Stimulated activated CD4-positive, alpha-beta T cell treated with anti-CD3 and anti-CD28 coated beads, Interleukin-2, amount 100 ng/mL, for 24 hours (primary cell): ENCODE measurements at regions not wholly inside any gene's neighbourhood (a gene's known extent, or its start where the extent isn't known, plus 50 kb on each side); places are given as distances from the start of the nearest gene placed in this dataset.

Experiments used
- DNase-seq, 2 donors: peaks; one replicate each; pipeline ENCODE4 v3.0.0-alpha.2; 2020

DNA sequence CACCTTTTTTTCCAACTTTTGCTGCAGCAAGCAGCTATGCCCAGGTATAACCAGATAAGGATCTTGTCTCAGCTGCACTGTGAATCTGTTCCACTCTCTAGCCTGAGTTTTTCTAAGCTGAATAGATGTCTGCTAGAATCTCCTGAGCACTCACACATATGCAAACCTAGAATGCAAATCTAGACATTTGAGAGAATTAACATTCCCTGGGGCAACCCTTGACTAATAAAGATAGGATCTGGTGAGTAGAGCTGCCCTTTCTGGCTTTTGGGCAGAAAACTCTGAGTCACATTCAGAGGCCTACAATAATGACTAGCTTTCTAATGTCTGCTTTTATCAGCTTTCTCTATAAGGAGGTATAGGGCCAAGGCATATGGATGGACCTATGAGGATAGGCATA is 61.4 kb upstream of the BARHL2 start:
- DNase-seq, result no peak

DNA sequence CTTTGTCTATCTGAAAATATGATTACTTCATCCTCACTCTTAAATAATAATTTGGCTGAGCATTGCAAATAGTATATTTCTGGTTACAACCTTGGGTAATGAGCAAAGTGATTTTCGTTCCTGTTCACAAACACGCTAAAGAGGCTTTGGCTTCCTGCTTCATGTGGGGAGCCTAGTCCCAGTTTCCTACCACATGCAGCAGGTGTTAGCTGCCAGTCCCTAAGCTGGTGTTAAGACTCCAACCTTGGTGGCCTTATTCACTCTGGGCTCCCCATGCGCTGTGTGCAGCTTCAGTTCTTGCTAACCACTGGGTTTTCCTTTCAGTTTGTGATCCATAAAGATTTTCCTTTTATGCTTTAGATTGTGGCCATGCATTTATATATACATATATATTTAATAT is 56.7 kb upstream of the BARHL2 start:
- no peak for DNase-seq

DNA sequence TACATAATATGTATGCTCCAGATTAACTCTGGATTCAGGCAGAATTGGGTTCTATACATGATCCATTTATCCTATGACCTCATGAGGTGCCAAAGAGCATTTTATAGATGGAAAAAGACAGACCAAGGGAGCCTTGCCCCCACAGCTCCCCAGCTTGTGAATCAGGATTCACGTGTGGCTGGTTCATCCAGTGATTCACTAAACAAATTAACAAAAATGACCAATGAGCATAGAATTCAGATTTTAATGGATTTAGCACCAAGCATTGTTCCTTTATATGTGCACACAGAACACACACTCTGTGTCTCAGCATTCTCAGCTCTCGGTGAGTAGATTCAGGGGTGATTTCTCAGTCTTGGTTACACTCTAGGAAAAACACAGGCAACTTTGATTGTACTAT is 51.7 kb upstream of the BARHL2 start:
- no peak for DNase-seq

DNA sequence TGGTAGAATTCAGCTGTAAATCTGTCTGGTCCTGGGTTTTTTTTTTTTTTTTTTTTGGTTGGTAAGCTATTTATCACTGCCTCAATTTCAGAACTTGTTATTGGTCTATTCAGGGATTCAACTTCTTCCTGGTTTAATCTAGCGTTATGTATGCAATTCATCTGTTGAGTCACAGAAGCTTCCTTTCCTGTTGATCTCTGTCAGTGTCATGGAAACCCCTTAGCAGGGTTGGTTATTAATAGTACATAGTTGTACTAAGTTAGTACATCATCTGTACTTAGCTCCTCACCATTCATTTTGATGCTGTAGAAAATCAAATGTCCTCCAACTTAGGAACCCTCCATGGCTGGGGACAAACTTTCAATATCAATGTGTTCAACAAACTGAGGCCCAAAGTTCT is 51.0 kb upstream of the BARHL2 start:
- DNase-seq, result no peak
